ENCODE measurements at regions not wholly inside any gene's neighbourhood (a gene's known extent, or its start where the extent isn't known, plus 50 kb on each side); places are given as distances from the start of the nearest gene placed in this dataset.

DNA sequence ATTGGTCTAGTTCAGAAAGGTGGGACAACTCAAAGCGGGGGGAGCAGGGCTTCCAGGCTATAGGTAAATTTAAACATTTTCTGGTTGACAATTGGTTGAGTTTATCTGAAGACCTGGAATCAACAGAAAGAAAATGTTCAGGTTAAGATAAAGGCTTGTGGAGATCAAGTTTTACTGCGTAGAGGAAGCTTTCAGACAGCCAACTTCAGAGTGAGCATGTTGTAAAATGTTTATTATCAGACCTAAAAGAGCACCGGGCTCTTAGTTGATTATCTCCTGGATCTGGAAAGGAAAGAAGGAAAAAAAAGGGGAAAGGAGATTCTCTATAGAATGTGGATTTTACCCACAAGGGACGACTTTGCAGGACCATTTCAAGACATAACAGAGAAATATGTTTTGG is 227.0 kb upstream of the SH3BP4 start:
- no peak overlapping the region for H3K4me3 ChIP-seq (ENCODE audit: low read length)
- no peak for TF ChIP-seq CTCF (IDR thresholded peaks at IDR 0.05; ENCODE audit: insufficient read depth, low read depth, low read length, missing control alignments)
- no peak for DNase-seq (ENCODE audit: low read depth)

DNA sequence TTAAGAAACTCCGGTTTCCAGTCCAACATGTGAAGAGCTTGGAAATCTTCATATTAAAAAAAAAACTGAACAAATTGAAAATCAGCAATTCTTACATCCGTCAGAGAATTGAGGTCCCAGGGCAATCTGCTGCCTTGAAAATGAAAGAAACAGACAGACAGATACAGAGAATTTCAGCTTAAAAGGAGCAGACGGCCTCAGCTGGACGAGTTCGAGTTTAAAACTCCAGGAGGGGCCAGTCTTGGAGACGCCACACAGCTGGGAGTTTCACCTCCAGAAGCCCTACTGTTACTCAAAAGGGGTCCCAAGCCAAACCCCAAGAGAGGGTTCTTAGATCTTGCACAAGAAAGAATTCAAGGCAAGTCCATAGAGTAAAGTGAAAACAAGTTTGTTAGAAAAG is 226.5 kb upstream of the ARL4C start:
- no peak for TF ChIP-seq CTCF (IDR thresholded peaks at IDR 0.05; ENCODE audit: insufficient read depth, low read depth, low read length, missing control alignments)
- no peak overlapping the region for H3K4me3 ChIP-seq (ENCODE audit: low read length)
- no peak for DNase-seq (ENCODE audit: low read depth)

GRCh38 chr2:234722176-234722575 is 225.3 kb upstream of the ARL4C start:
- DNase-seq (ENCODE audit: low read depth), result peak; percentile 15
- no peak for TF ChIP-seq CTCF (IDR thresholded peaks at IDR 0.05; ENCODE audit: insufficient read depth, low read depth, low read length, missing control alignments)

GRCh38 chr2:234719116-234719716 is 222.3 kb upstream of the ARL4C start:
- no peak for DNase-seq (ENCODE audit: low read depth)
- TF ChIP-seq CTCF (IDR thresholded peaks at IDR 0.05; ENCODE audit: insufficient read depth, low read depth, low read length, missing control alignments), result no peak
- no peak overlapping the region for H3K4me3 ChIP-seq (ENCODE audit: low read length)

More at GRCh38 chr2:234722176-234722575, 225.3 kb upstream of the ARL4C start:
- H3K4me3 ChIP-seq (ENCODE audit: low read length), result no peak overlapping the region

DNA sequence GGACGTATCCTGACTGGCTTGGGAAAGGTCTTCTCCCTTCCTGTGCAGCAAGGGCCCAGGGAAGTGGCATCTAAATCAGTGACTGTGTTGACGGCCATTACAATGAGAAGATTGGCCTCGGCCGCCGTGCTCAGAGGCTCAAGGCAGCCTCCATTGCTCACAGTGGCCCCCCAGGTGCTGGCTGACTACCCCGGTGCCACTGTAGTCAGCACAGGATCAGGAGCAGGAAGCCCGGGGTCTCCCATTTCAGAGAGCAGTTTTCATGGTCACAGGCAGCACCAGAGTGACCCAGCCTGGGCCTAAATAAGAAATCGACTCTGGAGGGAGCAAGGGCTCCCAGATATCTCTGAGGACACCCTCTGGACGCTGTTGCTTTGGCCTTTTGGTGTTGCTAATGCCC is 219.4 kb upstream of the ARL4C start:
- no peak for TF ChIP-seq CTCF (IDR thresholded peaks at IDR 0.05; ENCODE audit: insufficient read depth, low read depth, low read length, missing control alignments)
- no peak for DNase-seq (ENCODE audit: low read depth)
- H3K4me3 ChIP-seq (ENCODE audit: low read length), result no peak overlapping the region

DNA sequence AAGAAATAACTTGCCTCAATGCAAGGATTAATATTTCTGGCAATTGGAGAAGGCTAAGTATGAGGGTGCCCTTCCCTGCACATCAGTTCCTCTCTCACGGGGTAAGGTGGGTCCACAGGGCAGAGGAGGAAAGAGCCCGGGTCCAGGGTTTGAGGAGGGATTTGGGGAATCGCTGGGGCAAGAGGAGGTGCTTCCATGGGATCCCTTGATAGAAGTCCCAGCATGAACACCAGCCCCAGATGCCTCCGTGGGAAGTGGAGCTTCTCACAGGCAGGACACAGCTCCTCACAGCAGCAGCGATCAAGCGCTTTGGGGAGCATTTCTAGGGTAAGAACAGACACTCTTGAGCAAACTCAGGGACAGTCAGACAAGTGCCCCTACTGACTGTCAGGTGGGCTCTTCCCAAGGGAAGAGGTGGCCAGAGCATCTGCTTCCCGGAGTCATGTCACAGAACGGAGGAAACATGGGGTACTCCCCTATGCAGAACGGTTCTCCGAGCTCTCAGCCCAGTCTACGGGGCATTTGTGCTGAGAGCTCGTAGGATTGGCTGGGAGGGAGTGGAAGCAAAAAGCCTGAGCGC is 218.9 kb upstream of the ARL4C start:
- DNase-seq (ENCODE audit: low read depth), result no peak
- TF ChIP-seq CTCF (IDR thresholded peaks at IDR 0.05; ENCODE audit: insufficient read depth, low read depth, low read length, missing control alignments), result no peak
- no peak overlapping the region for H3K4me3 ChIP-seq (ENCODE audit: low read length)

DNA sequence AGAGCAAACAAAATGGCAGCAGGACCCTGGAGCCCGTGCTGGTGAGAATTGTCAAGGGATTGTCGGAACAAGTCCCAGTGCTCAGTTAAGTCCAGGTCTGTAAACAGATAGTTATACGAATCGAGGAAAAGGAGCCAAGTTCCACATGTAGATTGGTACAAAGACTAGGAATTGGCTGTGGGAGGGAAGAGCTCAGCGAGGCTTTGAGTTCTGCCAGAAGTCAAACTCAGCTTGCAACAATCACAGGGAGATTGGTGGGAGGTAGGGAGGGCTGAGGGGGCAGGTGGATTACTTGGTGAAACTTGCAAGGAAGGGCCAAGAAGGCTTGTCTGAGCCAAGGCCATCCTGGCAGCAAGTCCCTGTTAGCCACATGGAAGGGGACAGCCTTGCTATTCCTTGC is 217.8 kb upstream of the ARL4C start:
- no peak for DNase-seq (ENCODE audit: low read depth)
- H3K4me3 ChIP-seq (ENCODE audit: low read length), result no peak overlapping the region
- no peak for TF ChIP-seq CTCF (IDR thresholded peaks at IDR 0.05; ENCODE audit: insufficient read depth, low read depth, low read length, missing control alignments)
